ENCODE measurements at regions not wholly inside any gene's neighbourhood (a gene's known extent, or its start where the extent isn't known, plus 50 kb on each side); places are given as distances from the start of the nearest gene placed in this dataset.

DNA sequence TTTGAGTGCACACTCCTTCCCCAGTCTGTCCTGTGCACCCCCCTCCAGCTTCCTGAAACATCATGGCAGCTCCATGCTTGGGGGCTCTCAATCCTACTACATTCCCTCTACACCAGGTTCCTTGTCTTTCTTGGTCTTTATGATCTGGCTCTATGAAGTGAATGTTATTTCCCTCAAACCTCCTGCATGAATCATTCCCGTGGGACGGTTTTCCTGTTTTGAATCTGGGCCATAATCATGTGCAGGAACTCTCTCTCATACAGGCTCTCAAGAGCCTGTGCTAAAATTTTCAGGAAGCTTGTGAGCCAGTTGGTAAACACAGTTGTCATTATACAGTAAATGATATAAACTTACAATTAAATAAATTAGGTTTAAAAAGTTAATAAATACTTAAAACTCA, 89.8 kb upstream of the KCNE2 start:
- Histone ChIP-seq H3K4me2 (no peak overlapping the region), H3K4me3 (no peak overlapping the region), H3K4me1 (no peaks in the 10 kb centered on the region), H3K9me3 (no peaks in the 10 kb centered on the region), H3K27ac (no peak overlapping the region)
- ATAC-seq (no peak), DNase-seq (ENCODE audit: low read depth in 1 of 2, low spot score in 1 of 2) (no peak), FAIRE-seq (no peak)
- CTCF ChIA-PET, result no interaction called here
- TF ChIP-seq, protein P1, sequence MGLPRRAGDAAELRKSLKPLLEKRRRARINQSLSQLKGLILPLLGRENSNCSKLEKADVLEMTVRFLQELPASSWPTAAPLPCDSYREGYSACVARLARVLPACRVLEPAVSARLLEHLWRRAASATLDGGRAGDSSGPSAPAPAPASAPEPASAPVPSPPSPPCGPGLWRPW (IDR thresholded peaks at IDR 0.05), result no peak
- no peak for TF ChIP-seq HOXA7 (CRISPR knock-in tag; IDR thresholded peaks at IDR 0.05)
- TF ChIP-seq FOXS1 (CRISPR knock-in tag; IDR thresholded peaks at IDR 0.05), result no peak
- TF ChIP-seq, protein P2, sequence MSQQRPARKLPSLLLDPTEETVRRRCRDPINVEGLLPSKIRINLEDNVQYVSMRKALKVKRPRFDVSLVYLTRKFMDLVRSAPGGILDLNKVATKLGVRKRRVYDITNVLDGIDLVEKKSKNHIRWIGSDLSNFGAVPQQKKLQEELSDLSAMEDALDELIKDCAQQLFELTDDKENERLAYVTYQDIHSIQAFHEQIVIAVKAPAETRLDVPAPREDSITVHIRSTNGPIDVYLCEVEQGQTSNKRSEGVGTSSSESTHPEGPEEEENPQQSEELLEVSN (IDR thresholded peaks at IDR 0.05; ENCODE audit: borderline replicate concordance, low read depth), result no peak
- TF ChIP-seq TP53 (CRISPR knock-in tag; IDR thresholded peaks at IDR 0.05), result no peak
- TF ChIP-seq RAD21 (conservative IDR thresholded peaks at IDR 0.05 in 1 of 2, IDR thresholded peaks at IDR 0.05 in 1 of 2), result no peak
- no peak for TF ChIP-seq FOSL2 (IDR thresholded peaks at IDR 0.05)
- no peak for TF ChIP-seq FOSL2 (CRISPR knock-in tag; IDR thresholded peaks at IDR 0.05)
- no peak for TF ChIP-seq HEYL (CRISPR knock-in tag; IDR thresholded peaks at IDR 0.05)
- no peak for TF ChIP-seq RFX5 (IDR thresholded peaks at IDR 0.05)
- no peak for TF ChIP-seq NPAS2 (CRISPR knock-in tag; IDR thresholded peaks at IDR 0.05; ENCODE audit: borderline replicate concordance)
- no peak for TF ChIP-seq ZC3H11A (IDR thresholded peaks at IDR 0.05)
- TF ChIP-seq ZSCAN20 (CRISPR knock-in tag; IDR thresholded peaks at IDR 0.05), result no peak
- no peak for TF ChIP-seq EHMT2 (IDR thresholded peaks at IDR 0.05; ENCODE audit: low read depth)
- TF ChIP-seq TFCP2L1 (CRISPR knock-in tag; IDR thresholded peaks at IDR 0.05), result no peak
- TF ChIP-seq HOXB13 (CRISPR knock-in tag; IDR thresholded peaks at IDR 0.05; ENCODE audit: low read depth), result no peak
- TF ChIP-seq, protein P3, sequence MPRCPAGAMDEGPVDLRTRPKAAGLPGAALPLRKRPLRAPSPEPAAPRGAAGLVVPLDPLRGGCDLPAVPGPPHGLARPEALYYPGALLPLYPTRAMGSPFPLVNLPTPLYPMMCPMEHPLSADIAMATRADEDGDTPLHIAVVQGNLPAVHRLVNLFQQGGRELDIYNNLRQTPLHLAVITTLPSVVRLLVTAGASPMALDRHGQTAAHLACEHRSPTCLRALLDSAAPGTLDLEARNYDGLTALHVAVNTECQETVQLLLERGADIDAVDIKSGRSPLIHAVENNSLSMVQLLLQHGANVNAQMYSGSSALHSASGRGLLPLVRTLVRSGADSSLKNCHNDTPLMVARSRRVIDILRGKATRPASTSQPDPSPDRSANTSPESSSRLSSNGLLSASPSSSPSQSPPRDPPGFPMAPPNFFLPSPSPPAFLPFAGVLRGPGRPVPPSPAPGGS (IDR thresholded peaks at IDR 0.05), result no peak
- no peak for TF ChIP-seq MAZ (IDR thresholded peaks at IDR 0.05; ENCODE audit: borderline replicate concordance, low read depth, low read length)
- TF ChIP-seq, protein P4, sequence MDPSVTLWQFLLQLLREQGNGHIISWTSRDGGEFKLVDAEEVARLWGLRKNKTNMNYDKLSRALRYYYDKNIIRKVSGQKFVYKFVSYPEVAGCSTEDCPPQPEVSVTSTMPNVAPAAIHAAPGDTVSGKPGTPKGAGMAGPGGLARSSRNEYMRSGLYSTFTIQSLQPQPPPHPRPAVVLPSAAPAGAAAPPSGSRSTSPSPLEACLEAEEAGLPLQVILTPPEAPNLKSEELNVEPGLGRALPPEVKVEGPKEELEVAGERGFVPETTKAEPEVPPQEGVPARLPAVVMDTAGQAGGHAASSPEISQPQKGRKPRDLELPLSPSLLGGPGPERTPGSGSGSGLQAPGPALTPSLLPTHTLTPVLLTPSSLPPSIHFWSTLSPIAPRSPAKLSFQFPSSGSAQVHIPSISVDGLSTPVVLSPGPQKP (IDR thresholded peaks at IDR 0.05; ENCODE audit: low read depth, low read length), result no peak
- no peak for TF ChIP-seq NFE2L2 (conservative IDR thresholded peaks at IDR 0.05; ENCODE audit: low read length)
- POLR2A ChIA-PET, result no interaction called here
- WGBS (ENCODE audit: missing lambda C conversion rate), result 0% methylated on average over 2 of the region's 2 CpGs

DNA sequence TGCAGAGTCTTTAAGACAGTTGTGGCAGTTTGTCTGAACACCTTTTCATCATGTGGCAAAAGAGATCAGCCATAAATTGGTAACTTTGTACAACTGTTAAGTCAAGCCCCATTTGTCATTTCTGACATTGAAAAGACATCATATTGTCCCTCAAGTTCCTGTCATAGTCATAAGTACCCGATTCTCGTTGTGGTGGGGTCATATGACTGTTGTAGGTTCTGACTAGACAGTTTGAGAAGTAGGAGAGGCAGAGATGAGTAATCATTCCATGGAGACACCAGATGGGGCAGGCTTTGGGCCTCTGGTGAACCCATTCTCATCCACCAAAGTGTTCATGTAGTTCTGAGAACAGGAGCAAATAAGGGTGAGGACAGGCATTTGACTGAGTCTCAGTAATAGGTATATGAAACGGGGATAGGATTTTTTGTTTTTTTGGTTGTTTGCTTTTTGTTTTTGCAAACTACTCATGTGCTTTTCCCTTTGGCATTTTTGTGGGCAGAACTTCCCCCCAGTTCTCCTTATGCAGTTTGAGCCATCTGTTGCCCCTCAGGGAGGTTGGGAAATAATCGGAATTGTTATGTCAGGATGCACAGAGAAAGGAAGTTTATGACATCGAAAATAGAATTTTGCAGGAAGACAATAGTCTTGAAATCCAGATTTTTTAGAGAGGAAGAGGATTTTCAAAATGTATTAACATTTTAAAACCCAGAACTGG, 86.9 kb upstream of the KCNE2 start:
- TF ChIP-seq NR3C1 (IDR thresholded peaks at IDR 0.05) (no peak), ZFP36 (IDR thresholded peaks at IDR 0.05; ENCODE audit: borderline replicate concordance, partially characterized antibody) (no peak), SMC3 (IDR thresholded peaks at IDR 0.05) (no peak), EP300 (IDR thresholded peaks at IDR 0.05) (no peak), NPAS2 (CRISPR knock-in tag; IDR thresholded peaks at IDR 0.05; ENCODE audit: borderline replicate concordance) (no peak), RFX5 (IDR thresholded peaks at IDR 0.05) (no peak), CEBPB (IDR thresholded peaks at IDR 0.05) (no peak), TP53 (CRISPR knock-in tag; IDR thresholded peaks at IDR 0.05) (no peak), CHD2 (IDR thresholded peaks at IDR 0.05; ENCODE audit: low read length, partially characterized antibody) (no peak), ZNF302 (CRISPR knock-in tag; IDR thresholded peaks at IDR 0.05) (no peak), PHF8 (IDR thresholded peaks at IDR 0.05; ENCODE audit: borderline replicate concordance, low read depth) (no peak), RARB (CRISPR knock-in tag; IDR thresholded peaks at IDR 0.05) (no peak), HEYL (CRISPR knock-in tag; IDR thresholded peaks at IDR 0.05) (no peak), EHF (CRISPR knock-in tag; IDR thresholded peaks at IDR 0.05) (no peak), ESRRA (IDR thresholded peaks at IDR 0.05; ENCODE audit: borderline replicate concordance, low read length) (no peak)
- TF ChIP-seq, protein P1 (IDR thresholded peaks at IDR 0.05), result no peak
- TF ChIP-seq, protein P5, sequence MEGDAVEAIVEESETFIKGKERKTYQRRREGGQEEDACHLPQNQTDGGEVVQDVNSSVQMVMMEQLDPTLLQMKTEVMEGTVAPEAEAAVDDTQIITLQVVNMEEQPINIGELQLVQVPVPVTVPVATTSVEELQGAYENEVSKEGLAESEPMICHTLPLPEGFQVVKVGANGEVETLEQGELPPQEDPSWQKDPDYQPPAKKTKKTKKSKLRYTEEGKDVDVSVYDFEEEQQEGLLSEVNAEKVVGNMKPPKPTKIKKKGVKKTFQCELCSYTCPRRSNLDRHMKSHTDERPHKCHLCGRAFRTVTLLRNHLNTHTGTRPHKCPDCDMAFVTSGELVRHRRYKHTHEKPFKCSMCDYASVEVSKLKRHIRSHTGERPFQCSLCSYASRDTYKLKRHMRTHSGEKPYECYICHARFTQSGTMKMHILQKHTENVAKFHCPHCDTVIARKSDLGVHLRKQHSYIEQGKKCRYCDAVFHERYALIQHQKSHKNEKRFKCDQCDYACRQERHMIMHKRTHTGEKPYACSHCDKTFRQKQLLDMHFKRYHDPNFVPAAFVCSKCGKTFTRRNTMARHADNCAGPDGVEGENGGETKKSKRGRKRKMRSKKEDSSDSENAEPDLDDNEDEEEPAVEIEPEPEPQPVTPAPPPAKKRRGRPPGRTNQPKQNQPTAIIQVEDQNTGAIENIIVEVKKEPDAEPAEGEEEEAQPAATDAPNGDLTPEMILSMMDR (IDR thresholded peaks at IDR 0.05), result no peak
- TF ChIP-seq, protein P2 (IDR thresholded peaks at IDR 0.05; ENCODE audit: borderline replicate concordance, low read depth), result no peak

More for the DNA sequence above, 86.9 kb upstream of the KCNE2 start:
- POLR2A ChIA-PET, result no interaction called here
- WGBS (ENCODE audit: missing lambda C conversion rate), result 29% methylated on average over 5 of the region's 5 CpGs
- H3K4me1 ChIP-seq, result no peaks in the 10 kb centered on the region
- no peak for FAIRE-seq
- no peaks in the 10 kb centered on the region for H3K9me3 ChIP-seq
- CTCF ChIA-PET, result no interaction called here
- no peak overlapping the region for H3K4me3 ChIP-seq
- no peak overlapping the region for H3K27ac ChIP-seq
- no peak overlapping the region for H3K4me2 ChIP-seq
- no peak for DNase-seq (ENCODE audit: low read depth in 1 of 2, low spot score in 1 of 2)
- no peak for ATAC-seq
